AML-193 (cell line): ENCODE measurements at regions not wholly inside any gene's neighbourhood (a gene's known extent, or its start where the extent isn't known, plus 50 kb on each side); places are given as distances from the start of the nearest gene placed in this dataset.
"Not testable (repeated sequence)": the region's sequence is repeated elsewhere in the genome, so short reads cannot be mapped to it uniquely, and the experiment has no call there.

Experiments used
- DNase-seq, 2 experiments: peaks; one replicate each; lab custom pipeline; 2025; lab: John Stamatoyannopoulos, UW

GRCh38 chr6:9101920-9102319 lies 666.6 kb upstream of the SLC35B3 start:
- no peak for DNase-seq

GRCh38 chr6:9100869-9101580 lies 665.7 kb upstream of the SLC35B3 start:
- DNase-seq, result no peak

- DNase-seq, result no peak
Observed at GRCh38 chr6:9095729-9096128, 660.4 kb upstream of the SLC35B3 start.

GRCh38 chr6:9095137-9095536 lies 659.8 kb upstream of the SLC35B3 start:
- no peak for DNase-seq

- no peak for DNase-seq
Observed at GRCh38 chr6:9089724-9090123, 654.4 kb upstream of the SLC35B3 start.

GRCh38 chr6:9087470-9087869 lies 652.1 kb upstream of the SLC35B3 start:
- no peak for DNase-seq

GRCh38 chr6:9086331-9086730 lies 651.0 kb upstream of the SLC35B3 start:
- DNase-seq, result no peak

- no peak for DNase-seq
Observed at GRCh38 chr6:9085709-9086070, 650.3 kb upstream of the SLC35B3 start.

GRCh38 chr6:9085054-9085708 lies 649.8 kb upstream of the SLC35B3 start:
- no peak for DNase-seq

GRCh38 chr6:9083108-9083507 lies 647.8 kb upstream of the SLC35B3 start:
- DNase-seq, result no peak

GRCh38 chr6:9066726-9067125 lies 631.4 kb upstream of the SLC35B3 start:
- no peak for DNase-seq

GRCh38 chr6:9064156-9064555 lies 628.8 kb upstream of the SLC35B3 start:
- no peak for DNase-seq

- no peak for DNase-seq
Observed at GRCh38 chr6:9062596-9062995, 627.3 kb upstream of the SLC35B3 start.

GRCh38 chr6:9057937-9058336 lies 622.6 kb upstream of the SLC35B3 start:
- no peak for DNase-seq

GRCh38 chr6:9056556-9056955 lies 621.2 kb upstream of the SLC35B3 start:
- no peak for DNase-seq

GRCh38 chr6:9044426-9044825 lies 609.1 kb upstream of the SLC35B3 start:
- no peak for DNase-seq

- no peak for DNase-seq
Observed at GRCh38 chr6:9040718-9041117, 605.4 kb upstream of the SLC35B3 start.

GRCh38 chr6:9039258-9039657 lies 603.9 kb upstream of the SLC35B3 start:
- DNase-seq, result no peak

- no peak for DNase-seq
Observed at GRCh38 chr6:9028086-9028485, 592.7 kb upstream of the SLC35B3 start.

GRCh38 chr6:9025796-9026394 lies 590.5 kb upstream of the SLC35B3 start:
- no peak for DNase-seq

GRCh38 chr6:9025228-9025627 lies 589.9 kb upstream of the SLC35B3 start:
- DNase-seq, result no peak

GRCh38 chr6:9024246-9024645 lies 588.9 kb upstream of the SLC35B3 start:
- not testable (repeated sequence) for DNase-seq

- no peak for DNase-seq
Observed at GRCh38 chr6:9020001-9020400, 584.7 kb upstream of the SLC35B3 start.

- no peak for DNase-seq
Observed at GRCh38 chr6:9009931-9010330, 574.6 kb upstream of the SLC35B3 start.
